Urinary bladder (tissue), 3 donors: ENCODE measurements at regions not wholly inside any gene's neighbourhood (a gene's known extent, or its start where the extent isn't known, plus 50 kb on each side); places are given as distances from the start of the nearest gene placed in this dataset.

Experiments
- DNase-seq: peaks from one replicate; pipeline ENCODE4 v3.0.0-alpha.2; 2015; ENCODE audit errors: extremely low spot score
- H3K27ac ChIP-seq: one replicate; pipeline ENCODE4 v1.5.1; 2013; ENCODE audit warnings: low read depth, mild to moderate bottlenecking, moderate library complexity
- H3K36me3 ChIP-seq: one replicate; pipeline ENCODE4 v1.6.1; 2013; ENCODE audit warnings: mild to moderate bottlenecking, moderate library complexity; ENCODE audit not compliant: insufficient read depth
- H3K4me1 ChIP-seq: one replicate; pipeline ENCODE4 v1.6.1; 2013; ENCODE audit warnings: mild to moderate bottlenecking, moderate library complexity; ENCODE audit not compliant: insufficient read depth
- H3K4me3 ChIP-seq: one replicate; pipeline ENCODE4 v1.5.1; 2013; ENCODE audit warnings: low read depth, low read length
- WGBS: extraction: QIAGEN DNeasy Blood & Tissue Kit; methylation state at CpG from one replicate; pipeline ENCODE4 v1.1.7; 2013; 5-methylcytosine and 5-hydroxymethylcytosine counted together
- donor health status: healthy with polysubstance abuse.
- donor health status: healthy.

DNA sequence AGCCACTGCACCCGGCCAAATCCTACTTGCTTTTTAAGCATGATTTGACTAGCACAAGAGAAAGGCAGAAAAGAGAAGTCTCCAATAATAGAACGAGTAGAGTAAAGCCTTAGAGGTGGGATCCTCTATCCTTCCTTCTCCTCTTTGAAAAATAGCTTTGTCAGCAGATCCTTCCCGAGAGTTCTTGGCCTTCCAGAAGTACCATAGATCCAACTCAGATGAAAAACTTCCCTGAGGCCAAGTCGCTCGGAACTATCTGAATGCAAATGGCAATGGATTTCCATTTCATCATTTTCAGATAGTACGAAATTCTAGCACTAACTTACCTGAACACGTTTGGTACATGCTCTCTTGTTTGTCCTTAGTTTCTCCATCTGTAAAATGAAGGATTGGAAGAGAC is 52.0 kb upstream of the SLIT3 start:
- WGBS: 94% methylated on average over 7 of the region's 7 CpGs
- no peak for DNase-seq
- Histone ChIP-seq H3K4me1 (peaks cover 2% of the 10 kb centered on the region), H3K27ac (no peak overlapping the region), H3K36me3 (no peaks in the 10 kb centered on the region), H3K4me3 (no peak overlapping the region)

DNA sequence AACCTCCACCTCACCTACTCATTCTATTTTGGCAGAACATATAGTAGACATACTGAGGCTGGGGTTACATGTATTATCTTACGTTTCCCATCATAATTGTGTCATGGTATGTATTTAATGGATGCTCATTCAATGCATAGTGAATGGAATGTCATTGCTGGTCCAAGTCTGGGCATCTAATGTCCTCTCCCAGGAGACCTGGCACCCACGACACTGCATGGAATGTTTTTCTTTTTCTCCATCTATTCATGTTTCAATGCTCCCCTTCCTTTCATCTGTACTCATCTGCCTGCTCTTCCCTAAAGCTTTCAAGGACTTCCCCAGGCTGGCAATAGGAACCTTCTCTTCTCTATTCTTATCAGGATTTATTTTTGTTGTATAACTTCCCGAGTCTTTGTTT is 50.8 kb upstream of the SLIT3 start:
- no peak for DNase-seq
- H3K4me3 ChIP-seq: no peak overlapping the region
- H3K4me1 ChIP-seq: peaks cover 2% of the 10 kb centered on the region
- H3K27ac ChIP-seq: no peak overlapping the region
- 68% methylated on average over 3 of the region's 3 CpGs for WGBS
- H3K36me3 ChIP-seq: no peaks in the 10 kb centered on the region

DNA sequence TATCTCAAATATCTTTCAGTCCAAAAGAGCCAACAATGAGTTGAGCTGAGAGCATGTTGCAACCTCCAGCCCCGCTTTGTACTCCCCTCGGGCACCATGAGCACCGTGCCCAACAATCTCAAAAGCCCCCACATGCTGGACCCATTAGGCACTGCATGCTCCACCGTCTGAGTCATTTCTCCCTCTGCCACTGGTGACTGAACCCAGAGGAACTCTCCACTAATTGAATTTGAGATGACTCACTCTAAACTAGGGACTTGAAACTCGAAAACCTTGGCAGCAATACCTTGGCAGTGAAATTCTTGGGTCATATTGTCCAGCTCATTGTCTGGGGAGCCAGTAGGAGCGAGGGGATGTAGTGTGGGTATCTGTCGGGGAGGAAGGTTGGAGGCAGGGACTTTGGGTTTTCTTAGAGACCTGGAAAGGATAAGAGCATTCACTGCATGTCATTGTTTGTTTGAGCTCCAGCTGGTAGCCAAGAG is 49.9 kb upstream of the SLIT3 start:
- Histone ChIP-seq H3K4me1 (peaks cover 2% of the 10 kb centered on the region), H3K27ac (no peak overlapping the region), H3K36me3 (no peaks in the 10 kb centered on the region), H3K4me3 (no peak overlapping the region)
- WGBS: 26% methylated on average over 7 of the region's 7 CpGs
- DNase-seq: no peak
